ENCODE measurements at regions not wholly inside any gene's neighbourhood (a gene's known extent, or its start where the extent isn't known, plus 50 kb on each side); places are given as distances from the start of the nearest gene placed in this dataset.
A peak's percentile ranks its signal among the peaks of the same experiment; 100 is the strongest.

- ChIA-PET POLR2A (no interaction called here), CTCF (no interaction called here)
- no peak for TF ChIP-seq BHLHE40 (IDR thresholded peaks at IDR 0.05; ENCODE audit: borderline replicate concordance)
- TF ChIP-seq ARNT (IDR thresholded peaks at IDR 0.05) = no peak
- no peak for TF ChIP-seq ELF4 (IDR thresholded peaks at IDR 0.05)
- no peak for TF ChIP-seq NFRKB (IDR thresholded peaks at IDR 0.05)
- TF ChIP-seq FOXM1 (IDR thresholded peaks at IDR 0.05; ENCODE audit: borderline replicate concordance) = no peak
- TF ChIP-seq PKNOX1 (IDR thresholded peaks at IDR 0.05) = no peak
- TF ChIP-seq FOXK2 (IDR thresholded peaks at IDR 0.05) = no peak
- TF ChIP-seq L3MBTL2 (conservative IDR thresholded peaks at IDR 0.05) = no peak
- no peak for TF ChIP-seq SP1 (IDR thresholded peaks at IDR 0.05)
- TF ChIP-seq FOXA1 (IDR thresholded peaks at IDR 0.05) = no peak
- no peak for TF ChIP-seq SUZ12 (IDR thresholded peaks at IDR 0.05)
- TF ChIP-seq LEF1 (IDR thresholded peaks at IDR 0.05; ENCODE audit: borderline replicate concordance) = no peak
- TF ChIP-seq ZNF384 (IDR thresholded peaks at IDR 0.05) = no peak
- TF ChIP-seq CTBP1 (IDR thresholded peaks at IDR 0.05; ENCODE audit: borderline replicate concordance) = no peak
- no peak for DNase-seq (ENCODE audit: extremely low spot score)
These were observed 71.6 kb upstream of the SYN2 start for GRCh38 chr3:11932636-11933035.

- CTCF ChIA-PET = no interaction called here
- POLR2A ChIA-PET = no interaction called here
- TF ChIP-seq L3MBTL2 (conservative IDR thresholded peaks at IDR 0.05) = no peak
- no peak for TF ChIP-seq ARNT (IDR thresholded peaks at IDR 0.05)
- no peak for TF ChIP-seq FOXA1 (IDR thresholded peaks at IDR 0.05)
- no peak for TF ChIP-seq FOXK2 (IDR thresholded peaks at IDR 0.05)
- TF ChIP-seq CTBP1 (IDR thresholded peaks at IDR 0.05; ENCODE audit: borderline replicate concordance) = no peak
- no peak for TF ChIP-seq SP1 (IDR thresholded peaks at IDR 0.05)
- TF ChIP-seq FOXM1 (IDR thresholded peaks at IDR 0.05; ENCODE audit: borderline replicate concordance) = no peak
- no peak for TF ChIP-seq ELF4 (IDR thresholded peaks at IDR 0.05)
- TF ChIP-seq NFRKB (IDR thresholded peaks at IDR 0.05) = no peak
- no peak for TF ChIP-seq ZNF384 (IDR thresholded peaks at IDR 0.05)
- TF ChIP-seq PKNOX1 (IDR thresholded peaks at IDR 0.05) = no peak
- no peak for TF ChIP-seq HDGF (IDR thresholded peaks at IDR 0.05; ENCODE audit: borderline replicate concordance)
- no peak for TF ChIP-seq SUZ12 (IDR thresholded peaks at IDR 0.05)
- TF ChIP-seq LEF1 (IDR thresholded peaks at IDR 0.05; ENCODE audit: borderline replicate concordance) = no peak
- no peak for TF ChIP-seq TARDBP (IDR thresholded peaks at IDR 0.05)
- TF ChIP-seq BHLHE40 (IDR thresholded peaks at IDR 0.05; ENCODE audit: borderline replicate concordance) = no peak
- DNase-seq (ENCODE audit: extremely low spot score) = no peak
These were observed 70.7 kb upstream of the SYN2 start for GRCh38 chr3:11933529-11933928.

- CTCF ChIA-PET = interaction anchor here (0.6 to 1.4 kb wide), 6 partner anchors 8 to 354 kb away, joined by 3 to 4 read pairs (median 3); no protein-coding TSS in a partner anchor
- peak; percentile 69 for DNase-seq (ENCODE audit: extremely low spot score)
- TF ChIP-seq SP1 (IDR thresholded peaks at IDR 0.05) (no peak), FOXA1 (IDR thresholded peaks at IDR 0.05) (no peak), SUZ12 (IDR thresholded peaks at IDR 0.05) (no peak), HDGF (IDR thresholded peaks at IDR 0.05; ENCODE audit: borderline replicate concordance) (no peak), FOXM1 (IDR thresholded peaks at IDR 0.05; ENCODE audit: borderline replicate concordance) (no peak)
- POLR2A ChIA-PET = no interaction called here
These were observed 60.0 kb upstream of the SYN2 start for GRCh38 chr3:11944052-11944673.

- DNase-seq (ENCODE audit: extremely low spot score) = no peak
- TF ChIP-seq ZNF384 (IDR thresholded peaks at IDR 0.05) (no peak), ARNT (IDR thresholded peaks at IDR 0.05) (no peak), FOXA1 (IDR thresholded peaks at IDR 0.05) (no peak), BHLHE40 (IDR thresholded peaks at IDR 0.05; ENCODE audit: borderline replicate concordance) (no peak), PKNOX1 (IDR thresholded peaks at IDR 0.05) (no peak), NFRKB (IDR thresholded peaks at IDR 0.05) (no peak), FOXK2 (IDR thresholded peaks at IDR 0.05) (no peak), TARDBP (IDR thresholded peaks at IDR 0.05) (no peak), CTBP1 (IDR thresholded peaks at IDR 0.05; ENCODE audit: borderline replicate concordance) (no peak), SUZ12 (IDR thresholded peaks at IDR 0.05) (no peak), FOXM1 (IDR thresholded peaks at IDR 0.05; ENCODE audit: borderline replicate concordance) (no peak)
- CTCF ChIA-PET = no interaction called here
- POLR2A ChIA-PET = no interaction called here
These were observed 55.9 kb upstream of the SYN2 start for GRCh38 chr3:11948331-11948730.

- no peak for TF ChIP-seq ZNF384 (IDR thresholded peaks at IDR 0.05)
- no peak for TF ChIP-seq BHLHE40 (IDR thresholded peaks at IDR 0.05; ENCODE audit: borderline replicate concordance)
- TF ChIP-seq LEF1 (IDR thresholded peaks at IDR 0.05; ENCODE audit: borderline replicate concordance) = no peak
- no peak for TF ChIP-seq ARNT (IDR thresholded peaks at IDR 0.05)
- no peak for TF ChIP-seq FOXM1 (IDR thresholded peaks at IDR 0.05; ENCODE audit: borderline replicate concordance)
- no peak for TF ChIP-seq SUZ12 (IDR thresholded peaks at IDR 0.05)
- TF ChIP-seq NFRKB (IDR thresholded peaks at IDR 0.05) = no peak
- no peak for TF ChIP-seq L3MBTL2 (conservative IDR thresholded peaks at IDR 0.05)
- TF ChIP-seq FOXA1 (IDR thresholded peaks at IDR 0.05) = no peak
- TF ChIP-seq TARDBP (IDR thresholded peaks at IDR 0.05) = no peak
- no peak for TF ChIP-seq HDGF (IDR thresholded peaks at IDR 0.05; ENCODE audit: borderline replicate concordance)
- no peak for TF ChIP-seq SP1 (IDR thresholded peaks at IDR 0.05)
- no peak for DNase-seq (ENCODE audit: extremely low spot score)
- ChIA-PET POLR2A (no interaction called here), CTCF (no interaction called here)
These were observed 55.3 kb upstream of the SYN2 start for GRCh38 chr3:11948866-11949265.

GRCh38 chr3:11949351-11949750 lies 54.8 kb upstream of the SYN2 start:
- DNase-seq (ENCODE audit: extremely low spot score) = no peak
- CTCF ChIA-PET = no interaction called here
- POLR2A ChIA-PET = no interaction called here
- TF ChIP-seq LEF1 (IDR thresholded peaks at IDR 0.05; ENCODE audit: borderline replicate concordance) (no peak), HDGF (IDR thresholded peaks at IDR 0.05; ENCODE audit: borderline replicate concordance) (no peak), SUZ12 (IDR thresholded peaks at IDR 0.05) (no peak), ELF4 (IDR thresholded peaks at IDR 0.05) (no peak), FOXA1 (IDR thresholded peaks at IDR 0.05) (no peak), L3MBTL2 (conservative IDR thresholded peaks at IDR 0.05) (no peak), ZNF384 (IDR thresholded peaks at IDR 0.05) (no peak), ARNT (IDR thresholded peaks at IDR 0.05) (no peak), FOXK2 (IDR thresholded peaks at IDR 0.05) (no peak), FOXM1 (IDR thresholded peaks at IDR 0.05; ENCODE audit: borderline replicate concordance) (no peak), SP1 (IDR thresholded peaks at IDR 0.05) (no peak), TARDBP (IDR thresholded peaks at IDR 0.05) (no peak), CTBP1 (IDR thresholded peaks at IDR 0.05; ENCODE audit: borderline replicate concordance) (no peak), NFRKB (IDR thresholded peaks at IDR 0.05) (no peak)
